M059J (cell line): ENCODE measurements at regions not wholly inside any gene's neighbourhood (a gene's known extent, or its start where the extent isn't known, plus 50 kb on each side); places are given as distances from the start of the nearest gene placed in this dataset.

Source experiments
- DNase-seq: peaks from one replicate; pipeline ENCODE4 v3.0.0-alpha.2; 2012; ENCODE audit warnings: low read depth

DNA sequence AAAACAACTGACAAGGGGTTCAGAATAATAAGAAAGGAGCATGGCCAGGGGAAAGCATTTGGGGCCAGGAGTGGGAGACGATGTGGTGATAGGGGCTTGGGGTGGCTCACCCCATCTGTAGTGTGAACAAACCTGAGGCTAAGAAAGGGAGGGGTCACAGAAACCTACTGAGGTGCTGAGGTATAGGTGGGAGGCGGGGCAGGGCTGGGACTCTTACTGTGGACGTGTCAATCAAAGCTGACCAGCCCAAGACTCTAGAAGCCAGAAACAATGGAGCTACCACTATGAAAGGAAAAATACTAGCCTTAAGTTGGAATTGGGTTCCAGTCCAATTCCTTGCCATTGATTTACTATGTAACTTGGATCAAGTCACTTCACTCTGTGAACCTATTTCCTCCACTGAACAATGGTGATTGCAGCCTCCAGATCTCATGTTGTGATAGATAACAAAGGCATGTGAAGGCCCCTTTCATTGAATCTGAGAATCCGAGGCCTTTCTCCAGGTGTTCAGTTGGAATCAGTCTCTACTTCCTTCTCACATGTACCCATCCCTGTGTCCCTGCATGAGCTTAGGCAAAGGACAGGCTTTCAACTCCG is 260.9 kb upstream of the HES1 start:
- no peak for DNase-seq

DNA sequence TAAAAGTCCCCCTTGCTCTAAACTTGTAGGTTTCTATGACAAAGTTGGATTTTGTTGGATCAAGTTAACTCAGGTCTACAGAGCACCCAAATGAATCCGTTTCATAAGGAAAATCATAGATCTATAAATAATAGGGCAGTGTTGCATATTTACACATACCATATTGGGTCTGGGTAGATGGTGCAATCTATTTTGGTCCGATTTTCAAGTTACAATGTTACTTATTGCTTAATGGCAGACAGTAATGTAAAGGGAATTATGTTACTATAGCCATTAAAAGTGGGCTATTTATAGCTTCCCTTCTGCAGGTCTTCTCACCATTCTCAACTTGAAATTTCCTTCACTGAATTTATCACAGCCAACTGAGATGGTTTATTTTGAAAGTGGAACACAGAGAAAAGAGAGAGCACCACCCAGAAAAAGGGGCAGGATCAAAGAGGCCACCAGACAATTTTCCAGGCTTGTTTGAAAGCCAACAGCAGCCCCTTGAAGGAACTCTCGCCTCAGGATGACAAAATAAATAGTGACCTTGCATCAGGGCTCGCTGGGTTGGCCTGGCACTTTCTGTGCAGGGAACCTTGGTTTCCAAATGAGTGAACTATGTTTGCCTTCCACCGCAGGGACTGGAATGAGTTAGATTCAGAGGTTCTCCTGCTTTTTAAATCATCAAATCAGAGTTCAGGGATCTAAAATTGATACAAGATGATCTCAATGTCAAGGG is 260.2 kb upstream of the HES1 start:
- DNase-seq: no peak

DNA sequence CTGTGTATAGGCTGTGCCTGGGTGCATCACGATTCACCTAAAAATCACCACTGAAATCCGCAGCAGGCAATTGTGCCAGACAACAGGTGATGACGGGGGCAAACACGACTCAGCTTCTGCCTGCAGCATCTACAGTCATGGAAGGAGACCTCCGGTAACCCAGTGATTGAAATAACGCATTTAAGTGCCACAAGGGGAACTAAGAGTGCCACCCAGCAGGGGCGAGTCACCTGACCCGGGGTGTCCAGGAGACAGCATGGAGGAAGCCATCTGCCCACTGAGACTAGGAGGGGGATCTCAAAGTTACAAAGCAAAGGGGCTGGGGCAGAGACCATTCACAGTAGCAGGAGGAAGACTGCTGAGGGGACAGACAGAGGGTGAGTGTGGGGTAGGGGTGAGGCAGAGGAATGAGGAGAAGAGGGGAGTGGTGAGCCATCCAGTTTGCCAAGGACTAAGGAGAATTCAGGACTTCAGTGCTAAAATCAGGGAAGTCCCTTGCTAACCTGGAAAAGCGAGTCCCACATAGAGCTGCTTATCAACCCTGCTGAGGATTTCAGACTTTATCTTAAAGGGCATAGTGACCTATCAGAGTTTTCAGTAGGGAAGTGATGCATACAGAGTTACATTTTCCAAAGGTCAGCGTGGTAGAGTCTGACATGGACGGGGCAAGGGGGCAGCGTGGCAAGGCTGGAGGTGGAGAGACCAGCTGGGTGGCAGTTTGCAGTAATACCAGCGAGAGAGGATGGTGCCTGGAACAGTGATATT is 256.7 kb upstream of the HES1 start:
- DNase-seq: no peak

DNA sequence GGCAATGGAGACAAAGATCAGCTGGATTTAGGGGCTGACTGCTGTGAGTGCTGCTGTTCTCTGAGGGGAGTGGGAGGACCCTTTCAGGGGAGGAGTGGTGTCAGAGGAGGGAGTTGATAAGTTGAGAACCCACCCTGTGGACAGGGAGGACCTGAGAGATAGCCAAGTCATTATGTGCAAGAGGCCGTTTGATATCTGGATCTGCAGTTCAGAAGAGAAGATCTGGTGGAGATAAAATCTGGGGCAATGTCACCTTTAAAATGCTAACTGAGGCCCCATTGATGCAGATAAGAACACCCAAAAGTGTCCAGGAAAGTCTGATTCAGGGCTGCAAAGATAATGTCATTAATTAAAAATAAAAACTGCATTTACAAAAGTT is 256.1 kb upstream of the HES1 start:
- no peak for DNase-seq

DNA sequence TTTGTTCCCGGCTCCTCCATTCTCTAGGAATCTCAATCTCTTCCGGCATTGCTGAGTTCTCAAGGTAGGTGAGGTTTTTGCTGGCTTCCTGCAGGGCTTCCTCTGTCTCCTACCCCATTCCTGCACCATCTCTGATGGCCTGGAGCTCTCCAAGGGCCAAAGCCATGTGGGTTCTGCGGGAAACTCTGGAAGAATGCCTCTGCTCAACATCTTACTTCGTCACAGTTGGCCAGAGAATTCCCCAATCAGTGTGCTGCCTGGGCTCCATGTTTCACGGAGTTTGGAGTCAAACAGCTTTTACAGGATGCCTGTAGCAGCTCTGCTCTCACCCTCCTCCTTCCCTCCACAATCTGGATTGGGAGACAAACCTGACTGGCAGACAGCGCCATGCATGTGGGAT is 253.9 kb upstream of the HES1 start:
- no peak for DNase-seq

DNA sequence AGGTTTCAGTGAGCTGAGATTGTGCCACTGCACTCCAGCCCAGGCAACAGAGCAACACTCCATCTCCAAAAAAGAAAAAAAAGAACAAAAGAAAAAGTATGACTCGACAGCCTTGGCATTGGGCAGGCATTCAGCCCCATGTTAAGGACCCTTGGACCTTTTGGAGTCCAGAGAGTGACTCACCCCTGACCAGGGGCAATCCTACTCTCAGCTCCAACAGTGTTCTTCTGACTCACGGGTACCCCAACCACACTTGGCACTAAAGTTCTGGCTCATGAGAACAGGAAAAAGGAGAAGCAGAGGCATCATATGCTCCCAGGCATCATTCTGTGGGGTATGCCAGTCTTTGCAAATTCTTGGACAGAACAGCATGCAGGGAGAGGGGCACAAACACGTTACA is 252.4 kb upstream of the HES1 start:
- DNase-seq: peak; percentile 98

DNA sequence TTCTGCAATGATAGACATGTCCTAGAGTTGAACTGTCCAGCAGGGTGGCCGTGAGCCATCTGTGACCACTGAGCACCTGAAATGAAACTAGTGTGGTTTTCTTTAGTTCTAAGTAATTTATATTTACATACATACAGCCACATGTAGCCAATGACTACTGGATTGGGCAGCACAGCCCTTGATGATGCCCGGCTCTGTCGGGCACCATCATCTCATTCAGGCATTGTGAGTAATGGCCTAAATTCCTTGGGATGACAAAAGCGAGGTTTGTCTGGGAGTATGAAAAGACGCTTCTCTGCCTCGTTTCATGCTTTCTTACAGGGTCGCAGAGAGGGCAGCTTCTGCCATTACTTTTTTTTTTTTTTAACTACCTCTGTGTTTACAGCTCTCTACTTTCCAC is 251.9 kb upstream of the HES1 start:
- DNase-seq: peak; percentile 87

DNA sequence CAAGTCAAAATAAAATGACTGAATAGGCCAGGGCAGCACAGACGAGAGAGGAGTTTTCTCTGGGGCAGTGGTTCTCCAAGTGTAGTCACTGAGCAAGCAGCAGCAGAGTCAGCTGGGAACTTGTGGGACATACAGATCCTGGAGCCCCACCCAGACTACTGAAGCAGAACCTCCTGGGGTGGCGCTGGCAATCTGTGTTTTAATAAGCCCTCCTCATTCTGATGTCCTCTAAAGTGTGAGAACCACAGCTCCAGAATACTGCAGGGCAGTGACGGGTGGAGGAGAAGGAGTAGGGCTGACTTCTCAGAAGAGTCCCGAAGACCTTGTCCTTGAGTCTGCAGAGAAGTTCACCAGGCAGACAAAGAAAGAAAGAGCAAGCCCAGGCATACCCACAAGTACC is 251.3 kb upstream of the HES1 start:
- DNase-seq: no peak

DNA sequence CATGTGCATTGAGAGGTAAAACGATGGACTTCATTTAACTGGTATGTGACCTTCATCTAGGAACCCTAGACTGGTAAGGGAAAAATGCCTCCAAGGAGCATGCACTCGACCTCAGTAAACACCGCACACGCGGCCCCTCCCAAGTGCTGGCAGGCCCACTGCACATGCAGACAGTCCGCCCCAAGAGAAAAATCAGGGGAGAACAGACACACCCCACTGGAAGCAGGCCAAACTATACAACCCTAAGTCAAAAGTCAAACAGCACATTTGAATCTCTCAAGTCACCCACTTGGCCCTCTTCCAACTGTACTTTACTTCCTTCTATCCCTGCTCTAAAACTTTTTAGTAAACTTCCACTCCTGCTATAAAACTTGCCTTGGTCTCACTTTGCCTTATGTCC is 250.1 kb upstream of the HES1 start:
- no peak for DNase-seq

DNA sequence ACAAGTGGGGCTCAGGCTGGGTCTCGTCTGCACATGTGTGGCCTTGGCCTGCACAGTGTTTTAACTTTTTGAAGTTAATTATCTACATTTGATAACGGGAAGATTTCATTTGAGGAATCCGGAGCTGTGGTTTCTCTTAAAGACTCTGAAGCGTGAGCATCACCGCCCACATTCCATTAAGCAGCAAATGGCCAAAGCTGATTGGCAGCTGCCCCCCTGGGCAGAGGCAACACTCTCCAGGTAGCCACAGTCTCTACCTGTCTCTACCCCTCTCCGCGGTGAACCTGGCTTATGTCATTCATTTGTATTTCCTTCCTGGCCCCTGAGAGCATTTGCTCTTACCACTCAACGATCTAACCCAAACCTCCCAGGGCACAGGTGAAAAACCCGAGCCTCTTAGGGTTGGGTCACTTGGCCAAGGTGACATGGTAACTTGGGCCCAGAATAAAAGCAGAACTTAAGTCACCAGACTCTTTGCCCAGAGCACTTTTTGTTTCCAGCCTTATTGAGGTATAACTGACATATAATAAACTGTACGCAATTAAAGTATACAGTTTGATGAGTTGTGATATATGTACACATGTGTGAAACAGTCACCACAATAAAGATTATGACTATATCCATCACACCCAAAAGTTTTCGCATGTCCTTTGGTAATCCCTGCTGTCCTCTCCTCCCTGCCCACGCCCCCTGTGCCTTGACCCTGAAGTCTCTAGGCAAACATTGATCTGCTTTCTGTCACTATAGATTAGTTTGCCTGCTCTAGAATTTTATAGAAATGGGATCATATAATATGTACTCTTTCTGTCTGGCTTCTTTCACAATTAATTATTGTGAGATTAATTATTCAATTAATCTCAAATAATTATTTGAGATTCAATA is 245.7 kb upstream of the HES1 start:
- no peak for DNase-seq

DNA sequence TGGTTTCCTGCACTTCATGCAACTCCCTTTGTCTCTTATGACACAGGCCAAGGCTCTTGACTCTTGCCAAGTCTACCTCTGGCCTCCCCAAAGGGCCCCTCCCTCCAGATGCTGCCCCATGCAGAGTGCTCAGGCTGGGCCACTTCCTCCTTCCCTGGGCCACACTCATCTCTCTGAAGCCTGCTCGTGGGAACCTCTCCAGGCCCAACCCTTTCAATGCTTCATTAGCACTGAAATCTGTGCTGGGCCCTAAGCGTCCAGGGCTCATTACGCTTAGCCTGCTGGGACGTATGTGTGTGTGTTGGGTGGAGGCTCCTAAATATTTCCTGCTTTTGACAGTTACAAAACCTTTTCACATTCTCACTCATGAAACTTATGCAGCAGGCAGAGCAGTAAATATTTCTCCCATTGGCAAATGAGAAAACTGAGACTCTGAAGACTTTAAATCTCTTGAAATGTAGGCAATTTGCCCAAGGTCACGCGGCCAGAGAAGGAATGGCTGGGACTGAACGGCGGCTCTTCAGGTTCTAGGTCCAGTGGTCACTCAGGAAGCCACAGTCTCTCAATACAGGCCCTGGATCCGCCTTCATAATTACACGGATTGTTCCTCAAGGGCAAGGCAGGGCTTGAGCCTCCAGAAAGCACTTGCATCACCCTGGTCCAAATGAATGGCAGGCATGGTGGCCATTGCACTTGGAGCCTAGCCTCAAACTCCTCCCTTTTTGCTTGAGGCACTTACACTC is 241.7 kb upstream of the HES1 start:
- DNase-seq: peak; percentile 15

DNA sequence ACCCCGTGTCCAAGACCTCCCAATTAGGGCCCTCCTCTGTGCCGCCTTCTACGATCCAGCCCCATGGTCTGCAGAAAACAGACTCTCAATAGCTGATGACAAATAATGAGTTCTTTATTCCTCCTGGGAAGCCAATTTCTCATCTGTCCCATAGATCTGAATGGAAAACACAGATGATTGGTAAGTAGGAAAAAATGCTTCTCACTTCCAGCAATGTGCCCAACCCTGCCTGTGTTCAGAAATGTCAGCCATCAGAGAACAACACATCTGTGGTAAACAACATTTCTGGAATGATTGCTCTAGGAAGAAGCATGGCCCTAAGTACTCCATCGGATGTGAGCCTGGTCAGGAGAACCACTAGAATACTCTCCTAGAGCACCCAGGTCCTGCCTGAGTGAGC is 240.5 kb upstream of the HES1 start:
- no peak for DNase-seq

DNA sequence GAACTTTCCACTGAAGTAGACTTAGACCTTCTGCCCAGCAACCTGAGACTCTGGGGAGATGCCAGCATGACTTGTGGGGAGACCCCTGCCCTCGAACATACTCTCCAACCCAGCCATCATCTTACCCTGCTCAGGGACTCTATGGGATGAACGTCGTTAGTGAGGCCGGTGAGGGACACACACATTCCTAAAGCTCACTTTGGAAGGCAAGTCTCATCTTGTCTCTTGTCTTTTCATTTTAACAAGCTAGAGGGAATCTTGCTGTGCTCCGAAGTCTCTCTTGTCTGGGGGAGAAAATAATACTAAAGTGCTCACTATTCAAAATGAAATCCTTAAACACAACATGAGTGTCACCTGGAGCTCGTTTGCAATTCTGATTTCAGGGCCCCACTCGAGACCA is 239.5 kb upstream of the HES1 start:
- no peak for DNase-seq

DNA sequence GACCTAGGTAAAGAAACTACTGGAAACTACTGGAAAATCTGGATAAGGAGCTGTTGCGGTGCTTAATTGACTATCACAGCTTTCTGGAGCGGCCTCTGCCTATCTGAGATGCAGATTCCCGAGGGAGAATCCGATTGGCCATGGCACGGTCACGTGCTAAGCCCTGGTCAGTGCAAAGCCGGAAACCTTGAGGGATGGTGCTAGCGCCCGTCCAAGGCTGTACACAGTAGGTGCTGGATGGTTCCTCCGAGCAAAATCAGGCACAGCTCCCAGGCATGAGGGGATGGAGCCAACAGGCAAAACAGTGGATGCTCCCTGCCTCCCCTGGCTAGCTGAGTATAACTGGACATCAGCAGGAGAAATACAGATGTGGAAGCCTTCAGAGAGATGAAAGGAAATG is 238.7 kb upstream of the HES1 start:
- DNase-seq: no peak

DNA sequence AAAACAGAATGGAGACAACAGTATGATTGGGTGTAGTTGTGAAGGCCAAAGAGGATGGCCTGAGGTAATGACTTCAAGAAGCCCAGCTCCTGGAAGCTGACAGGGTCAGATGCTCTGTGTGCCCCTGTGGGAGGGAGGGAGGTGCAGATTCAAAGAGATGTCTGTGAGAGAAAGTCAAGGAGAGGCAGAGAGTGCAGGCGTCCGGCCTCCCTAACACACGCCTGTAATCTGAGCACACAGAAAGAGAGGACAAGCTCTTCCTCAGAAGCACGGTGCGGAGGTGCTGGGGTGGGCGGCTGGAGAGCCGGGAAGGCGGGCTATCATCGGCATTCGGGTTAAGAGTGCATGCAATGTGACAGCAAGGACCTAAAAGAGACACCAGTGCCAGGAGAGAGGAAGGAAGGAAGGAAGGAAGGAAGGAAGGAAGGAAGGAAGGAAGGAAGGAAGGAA is 238.2 kb upstream of the HES1 start:
- no peak for DNase-seq

DNA sequence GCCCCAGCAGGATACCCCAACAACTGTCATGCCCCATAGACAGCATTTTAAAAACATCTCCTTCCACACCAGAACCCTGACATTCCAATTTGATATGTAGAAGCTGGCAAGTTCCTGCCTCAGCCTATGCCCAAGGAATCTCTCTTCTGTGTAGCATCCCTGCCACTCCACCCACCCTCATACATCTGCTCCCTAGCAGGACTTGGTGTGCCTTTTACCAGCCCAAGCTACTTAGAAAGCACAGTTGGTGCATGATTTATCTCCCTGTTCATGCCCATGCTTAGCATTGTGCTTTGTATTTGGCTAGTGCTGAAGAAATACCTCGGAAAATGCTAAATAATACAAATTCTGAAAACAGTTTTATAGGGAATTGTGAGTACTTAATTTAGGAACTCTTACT is 236.9 kb upstream of the HES1 start:
- no peak for DNase-seq

DNA sequence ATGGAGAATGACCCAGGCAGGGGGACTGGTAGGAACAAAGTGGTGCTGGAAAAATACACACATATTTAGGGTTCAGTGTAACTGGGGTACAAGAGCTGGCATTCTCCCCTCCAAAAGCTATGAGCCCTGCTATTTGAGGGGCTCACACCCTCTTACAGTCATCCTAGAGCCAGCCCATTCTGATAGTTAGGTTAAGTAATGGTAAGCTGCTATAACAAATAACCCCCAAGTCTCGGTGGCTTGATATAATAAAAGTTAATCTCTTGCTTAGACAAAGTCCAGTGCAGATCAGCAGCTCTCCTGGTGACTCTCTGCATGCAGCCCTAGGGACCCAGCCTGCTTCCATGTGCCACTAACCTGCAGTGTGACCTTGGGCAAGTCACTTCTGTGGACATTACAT is 234.9 kb upstream of the HES1 start:
- no peak for DNase-seq

DNA sequence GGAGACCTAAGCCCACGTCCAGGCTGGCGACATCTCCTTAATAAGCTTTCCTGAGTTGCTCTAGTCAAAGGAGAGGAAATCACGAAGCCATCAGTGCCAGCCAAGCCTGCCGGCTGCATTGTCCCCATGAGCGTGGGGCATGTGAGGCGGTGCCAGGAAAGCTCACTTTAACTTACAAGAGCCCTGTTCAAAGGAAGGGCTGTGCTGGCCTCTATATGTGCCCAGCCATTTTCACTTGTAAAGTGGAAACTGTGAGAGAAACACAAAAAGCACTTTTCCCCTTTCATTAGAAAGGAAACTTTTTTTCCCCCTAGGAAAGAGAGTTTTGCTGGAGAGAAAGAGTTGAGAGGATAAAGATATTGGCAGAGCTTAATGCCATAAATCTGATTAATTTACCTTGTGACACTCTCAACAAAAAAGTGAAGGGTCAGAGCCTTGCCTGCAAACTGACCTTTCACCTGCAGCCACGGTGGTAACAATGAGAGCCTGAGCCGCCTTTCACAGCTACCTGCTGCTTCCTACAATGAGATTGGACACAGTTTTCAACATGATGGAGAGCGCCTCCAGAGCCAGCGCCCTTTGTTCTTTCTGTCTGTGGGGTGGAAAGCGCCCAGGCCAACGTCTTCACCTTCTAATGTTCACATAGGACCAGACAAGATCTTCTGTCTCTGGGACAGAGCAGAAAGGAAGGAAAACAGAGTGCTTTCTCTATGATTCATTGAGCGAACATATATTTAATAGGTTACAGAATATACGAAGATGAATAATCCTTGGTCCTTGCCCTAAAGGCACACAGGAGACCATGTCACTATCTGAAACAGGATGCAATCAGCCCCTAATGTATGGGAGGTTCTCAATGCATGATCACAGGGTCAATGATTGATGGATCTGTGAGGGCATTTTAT is 233.1 kb upstream of the HES1 start:
- no peak for DNase-seq

DNA sequence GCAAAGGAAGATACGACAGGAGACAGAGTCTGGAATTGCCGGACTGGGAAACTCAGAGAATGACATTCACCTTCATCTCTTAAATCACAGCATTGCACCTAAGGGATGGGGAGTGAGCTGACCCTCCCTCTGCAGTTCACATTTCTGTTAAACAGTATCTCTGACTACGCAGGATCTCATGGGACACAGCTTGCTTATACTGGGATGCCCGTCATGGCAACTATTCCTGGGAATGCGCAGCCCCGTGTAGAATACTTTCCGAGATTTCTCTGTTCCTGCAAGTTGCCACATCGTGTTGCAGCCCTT is 232.5 kb upstream of the HES1 start:
- DNase-seq: no peak

DNA sequence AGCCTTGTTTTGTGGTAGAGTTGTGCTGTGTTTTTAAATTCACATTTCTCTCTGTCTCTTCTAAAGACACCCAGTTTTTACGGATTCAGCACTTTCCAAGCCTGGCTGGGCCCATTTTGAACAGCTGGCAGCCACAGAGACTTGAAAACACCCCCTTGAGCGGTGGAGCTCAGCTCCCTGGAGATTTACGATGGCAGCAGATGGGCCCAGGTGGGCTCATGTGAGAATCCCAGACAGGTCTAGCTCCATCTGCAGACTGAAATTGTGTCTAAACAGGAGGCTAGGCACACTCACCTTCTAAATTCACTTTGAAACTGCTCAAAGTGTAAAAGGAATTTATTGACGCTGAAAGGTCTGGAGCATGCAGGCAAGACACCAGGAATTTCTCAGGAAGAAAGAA is 232.0 kb upstream of the HES1 start:
- no peak for DNase-seq
